ENCODE measurements at regions not wholly inside any gene's neighbourhood (a gene's known extent, or its start where the extent isn't known, plus 50 kb on each side); places are given as distances from the start of the nearest gene placed in this dataset.

- TF ChIP-seq POLR2A (IDR thresholded peaks at IDR 0.05; ENCODE audit: low read depth, low read length) = no peak
- no peak for TF ChIP-seq POLR2AphosphoS5 (IDR thresholded peaks at IDR 0.05; ENCODE audit: low read depth, low read length)
Observed at GRCh38 chr4:116427666-116428065, 657.7 kb downstream of the TRAM1L1 start.
